ENCODE measurements at regions not wholly inside any gene's neighbourhood (a gene's known extent, or its start where the extent isn't known, plus 50 kb on each side); places are given as distances from the start of the nearest gene placed in this dataset.
"Not testable (repeated sequence)": the region's sequence is repeated elsewhere in the genome, so short reads cannot be mapped to it uniquely, and the experiment has no call there.

GRCh38 chr1:30207962-30208361 is 515.4 kb downstream of the MATN1 start:
- not testable (repeated sequence) for DNase-seq (ENCODE audit: low read depth in 3 of 3)

- DNase-seq (ENCODE audit: low read depth in 3 of 3): not testable (repeated sequence)
Observed at GRCh38 chr1:30206631-30207030, 516.8 kb downstream of the MATN1 start.

GRCh38 chr1:30204916-30205315 is 518.5 kb downstream of the MATN1 start:
- DNase-seq (ENCODE audit: low read depth in 3 of 3): not testable (repeated sequence)

GRCh38 chr1:30201015-30201414 is 522.4 kb downstream of the MATN1 start:
- no peak for DNase-seq (ENCODE audit: low read depth in 3 of 3)

- DNase-seq (ENCODE audit: low read depth in 3 of 3): no peak
Observed at GRCh38 chr1:30200161-30200560, 523.2 kb downstream of the MATN1 start.

- no peak for DNase-seq (ENCODE audit: low read depth in 3 of 3)
Observed at GRCh38 chr1:30199563-30199962, 523.8 kb downstream of the MATN1 start.

GRCh38 chr1:30198795-30199403 is 524.5 kb downstream of the MATN1 start:
- no peak for DNase-seq (ENCODE audit: low read depth in 3 of 3)

- DNase-seq (ENCODE audit: low read depth in 3 of 3): no peak
Observed at GRCh38 chr1:30198451-30198760, 525.0 kb downstream of the MATN1 start.

GRCh38 chr1:30197639-30198450 is 525.5 kb downstream of the MATN1 start:
- no peak for DNase-seq (ENCODE audit: low read depth in 3 of 3)

- no peak for DNase-seq (ENCODE audit: low read depth in 3 of 3)
Observed at GRCh38 chr1:30196872-30197638, 526.3 kb downstream of the MATN1 start.

GRCh38 chr1:30196457-30196856 is 526.9 kb downstream of the MATN1 start:
- no peak for DNase-seq (ENCODE audit: low read depth in 3 of 3)

GRCh38 chr1:30195424-30196134 is 527.8 kb downstream of the MATN1 start:
- no peak for DNase-seq (ENCODE audit: low read depth in 3 of 3)

- DNase-seq (ENCODE audit: low read depth in 3 of 3): no peak
Observed at GRCh38 chr1:30194741-30195423, 528.5 kb downstream of the MATN1 start.

GRCh38 chr1:30194046-30194619 is 529.3 kb downstream of the MATN1 start:
- DNase-seq (ENCODE audit: low read depth in 3 of 3): no peak

GRCh38 chr1:30192969-30193630 is 530.3 kb downstream of the MATN1 start:
- no peak for DNase-seq (ENCODE audit: low read depth in 3 of 3)

GRCh38 chr1:30191154-30191702 is 532.2 kb downstream of the MATN1 start:
- DNase-seq (ENCODE audit: low read depth in 3 of 3): peak; percentile 1 to 19 (median 8)

- DNase-seq (ENCODE audit: low read depth in 3 of 3): no peak
Observed at GRCh38 chr1:30190511-30191153, 532.8 kb downstream of the MATN1 start.

- DNase-seq (ENCODE audit: low read depth in 3 of 3): no peak
Observed at GRCh38 chr1:30189818-30190500, 533.4 kb downstream of the MATN1 start.

- DNase-seq (ENCODE audit: low read depth in 3 of 3): no peak
Observed at GRCh38 chr1:30188999-30189398, 534.4 kb downstream of the MATN1 start.

Data from stimulated activated CD4-positive, alpha-beta T cell treated with anti-CD3 and anti-CD28 coated beads, TNF-alpha, amount 100 ng/mL, for 48 hours (primary cell).